ENCODE measurements at regions not wholly inside any gene's neighbourhood (a gene's known extent, or its start where the extent isn't known, plus 50 kb on each side); places are given as distances from the start of the nearest gene placed in this dataset.

GRCh38 chr5:30968971-30969370, 224.5 kb upstream of the CDH6 start:
- DNase-seq (ENCODE audit: low spot score), result no peak
- H3K4me3 ChIP-seq, result no peak overlapping the region
- no peaks in the 10 kb centered on the region for H3K27me3 ChIP-seq (replicated peaks; ENCODE audit: insufficient read depth)
- H3K27ac ChIP-seq, result no peak overlapping the region
- H3K9me3 ChIP-seq, result no peaks in the 10 kb centered on the region
- no peaks in the 10 kb centered on the region for H3K4me1 ChIP-seq (replicated peaks)
- TF ChIP-seq, protein P1, sequence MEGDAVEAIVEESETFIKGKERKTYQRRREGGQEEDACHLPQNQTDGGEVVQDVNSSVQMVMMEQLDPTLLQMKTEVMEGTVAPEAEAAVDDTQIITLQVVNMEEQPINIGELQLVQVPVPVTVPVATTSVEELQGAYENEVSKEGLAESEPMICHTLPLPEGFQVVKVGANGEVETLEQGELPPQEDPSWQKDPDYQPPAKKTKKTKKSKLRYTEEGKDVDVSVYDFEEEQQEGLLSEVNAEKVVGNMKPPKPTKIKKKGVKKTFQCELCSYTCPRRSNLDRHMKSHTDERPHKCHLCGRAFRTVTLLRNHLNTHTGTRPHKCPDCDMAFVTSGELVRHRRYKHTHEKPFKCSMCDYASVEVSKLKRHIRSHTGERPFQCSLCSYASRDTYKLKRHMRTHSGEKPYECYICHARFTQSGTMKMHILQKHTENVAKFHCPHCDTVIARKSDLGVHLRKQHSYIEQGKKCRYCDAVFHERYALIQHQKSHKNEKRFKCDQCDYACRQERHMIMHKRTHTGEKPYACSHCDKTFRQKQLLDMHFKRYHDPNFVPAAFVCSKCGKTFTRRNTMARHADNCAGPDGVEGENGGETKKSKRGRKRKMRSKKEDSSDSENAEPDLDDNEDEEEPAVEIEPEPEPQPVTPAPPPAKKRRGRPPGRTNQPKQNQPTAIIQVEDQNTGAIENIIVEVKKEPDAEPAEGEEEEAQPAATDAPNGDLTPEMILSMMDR (IDR thresholded peaks at IDR 0.05), result no peak
- no peak for TF ChIP-seq POLR2AphosphoS5 (IDR thresholded peaks at IDR 0.05)
- no peak for TF ChIP-seq POLR2A (IDR thresholded peaks at IDR 0.05)
- WGBS, result 86% methylated on average over 1 of the region's 1 CpG
- intact Hi-C loops (cut with DNase I), result no loop called here
- no peaks in the 10 kb centered on the region for H3K36me3 ChIP-seq

DNA sequence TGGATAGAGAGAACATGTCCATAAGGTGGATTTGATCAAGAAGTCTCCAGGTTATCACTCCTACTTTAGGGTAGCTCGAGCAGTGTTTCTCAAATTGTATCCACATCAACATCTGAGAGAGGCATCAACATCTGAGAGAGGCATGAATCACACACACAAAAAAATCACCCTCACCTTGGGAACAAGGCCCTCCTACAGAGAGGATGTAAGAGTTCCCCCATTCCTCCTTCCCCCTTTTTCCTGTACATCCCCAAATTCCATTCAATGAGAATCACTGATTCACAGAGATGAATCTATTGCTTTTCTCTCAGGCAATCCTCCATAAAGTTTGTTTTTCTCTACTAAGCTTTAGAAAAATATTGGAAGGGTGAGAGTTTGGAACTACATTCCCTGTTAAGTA, 233.4 kb upstream of the CDH6 start:
- H3K9me3 ChIP-seq, result no peaks in the 10 kb centered on the region
- H3K36me3 ChIP-seq, result no peaks in the 10 kb centered on the region
- no peak overlapping the region for H3K4me3 ChIP-seq
- TF ChIP-seq, protein P1 (IDR thresholded peaks at IDR 0.05), result no peak
- no peak for TF ChIP-seq POLR2AphosphoS5 (IDR thresholded peaks at IDR 0.05)
- no peak for TF ChIP-seq POLR2A (IDR thresholded peaks at IDR 0.05)
- intact Hi-C loops (cut with DNase I), result no loop called here
- DNase-seq (ENCODE audit: low spot score), result no peak
- H3K27ac ChIP-seq, result no peak overlapping the region
- H3K4me1 ChIP-seq (replicated peaks), result no peaks in the 10 kb centered on the region
- 77% methylated on average over 1 of the region's 1 CpG for WGBS
- no peaks in the 10 kb centered on the region for H3K27me3 ChIP-seq (replicated peaks; ENCODE audit: insufficient read depth)

- H3K9me3 ChIP-seq, result no peaks in the 10 kb centered on the region
- no peak overlapping the region for H3K4me3 ChIP-seq
- no peaks in the 10 kb centered on the region for H3K27me3 ChIP-seq (replicated peaks; ENCODE audit: insufficient read depth)
- TF ChIP-seq POLR2A (IDR thresholded peaks at IDR 0.05) (no peak), POLR2AphosphoS5 (IDR thresholded peaks at IDR 0.05) (no peak)
- TF ChIP-seq, protein P1 (IDR thresholded peaks at IDR 0.05), result no peak
- H3K4me1 ChIP-seq (replicated peaks), result no peaks in the 10 kb centered on the region
- 88% methylated on average over 3 of the region's 3 CpGs for WGBS
- no peak overlapping the region for H3K27ac ChIP-seq
- no peaks in the 10 kb centered on the region for H3K36me3 ChIP-seq
- no peak for DNase-seq (ENCODE audit: low spot score)
- intact Hi-C loops (cut with DNase I), result no loop called here
Measured at GRCh38 chr5:30959238-30959637, 234.2 kb upstream of the CDH6 start.

DNA sequence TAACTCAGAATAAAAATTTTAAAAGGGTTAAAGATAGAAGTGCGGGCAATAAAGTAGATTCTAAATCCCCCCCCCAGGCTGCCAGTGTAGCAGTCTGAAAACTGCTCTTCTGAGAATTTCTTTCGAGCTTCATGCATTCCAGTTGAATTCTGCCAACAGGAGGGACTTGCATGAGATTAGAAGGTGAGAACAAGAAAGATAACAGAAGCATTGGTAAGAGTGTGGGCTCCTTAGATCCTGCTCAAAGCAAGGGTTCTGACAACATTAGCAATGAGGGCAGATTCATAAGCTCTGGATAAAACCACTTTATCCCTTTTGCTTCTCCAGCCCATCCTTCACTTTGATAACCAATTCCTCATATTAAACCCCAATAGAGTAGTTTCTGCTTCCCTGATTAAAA, 235.9 kb upstream of the CDH6 start:
- no peaks in the 10 kb centered on the region for H3K27me3 ChIP-seq (replicated peaks; ENCODE audit: insufficient read depth)
- 56% methylated on average over 2 of the region's 2 CpGs for WGBS
- intact Hi-C loops (cut with DNase I), result no loop called here
- no peak overlapping the region for H3K27ac ChIP-seq
- no peaks in the 10 kb centered on the region for H3K9me3 ChIP-seq
- no peaks in the 10 kb centered on the region for H3K36me3 ChIP-seq
- H3K4me1 ChIP-seq (replicated peaks), result no peaks in the 10 kb centered on the region
- no peak overlapping the region for H3K4me3 ChIP-seq
- no peak for TF ChIP-seq POLR2A (IDR thresholded peaks at IDR 0.05)
- DNase-seq (ENCODE audit: low spot score), result no peak

DNA sequence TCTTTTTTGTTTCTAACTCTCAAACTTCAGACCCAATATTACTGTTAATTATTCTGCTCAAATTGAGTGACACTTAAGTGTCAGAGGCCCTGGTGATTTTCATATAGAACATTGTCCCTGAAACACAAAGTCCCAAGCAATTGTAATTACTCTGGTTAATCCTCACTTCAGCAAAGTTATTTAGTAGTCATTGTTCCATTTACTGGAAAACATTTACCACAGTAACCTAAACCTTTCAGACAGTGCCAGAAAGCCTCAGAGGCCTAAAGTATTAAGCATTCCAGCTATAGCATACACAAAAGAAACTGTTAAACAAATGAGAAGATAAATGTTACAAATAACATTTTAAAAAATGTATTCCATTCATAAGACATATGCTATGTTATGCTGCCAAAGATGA, 237.2 kb upstream of the CDH6 start:
- intact Hi-C loops (cut with DNase I), result no loop called here
- no peak overlapping the region for H3K4me3 ChIP-seq
- no peaks in the 10 kb centered on the region for H3K27me3 ChIP-seq (replicated peaks; ENCODE audit: insufficient read depth)
- TF ChIP-seq POLR2A (IDR thresholded peaks at IDR 0.05), result no peak
- TF ChIP-seq, protein P1 (IDR thresholded peaks at IDR 0.05), result no peak
- no peaks in the 10 kb centered on the region for H3K4me1 ChIP-seq (replicated peaks)
- H3K36me3 ChIP-seq, result no peaks in the 10 kb centered on the region
- H3K27ac ChIP-seq, result no peak overlapping the region
- H3K9me3 ChIP-seq, result no peaks in the 10 kb centered on the region
- no peak for DNase-seq (ENCODE audit: low spot score)

Data from prostate gland (tissue), 2 donors.